Mesothelial cell of epicardium (in vitro differentiated cells): ENCODE measurements at regions not wholly inside any gene's neighbourhood (a gene's known extent, or its start where the extent isn't known, plus 50 kb on each side); places are given as distances from the start of the nearest gene placed in this dataset.

Experiments used
- DNase-seq, 2 experiments: peaks; one replicate each; pipeline ENCODE4 v3.0.0; 2021; ENCODE audit warnings: low spot score in 2 of 2; ENCODE audit not compliant: unreplicated experiment in 2 of 2
- H3K27ac Mint-ChIP-seq: 2 replicates; pipeline ENCODE4 v1.8.0; 2021; ENCODE audit warnings: mixed read lengths
- H3K27me3 Mint-ChIP-seq: 2 replicates; pipeline ENCODE4 v1.8.0; 2021; ENCODE audit warnings: low read depth, mixed read lengths
- H3K36me3 Mint-ChIP-seq: 2 replicates; pipeline ENCODE4 v1.8.0; 2021; ENCODE audit warnings: mixed read lengths
- H3K4me1 Mint-ChIP-seq: 2 replicates; pipeline ENCODE4 v1.8.0; 2021; ENCODE audit warnings: mixed read lengths
- H3K4me3 Mint-ChIP-seq: 2 replicates; pipeline ENCODE4 v1.8.0; 2021; ENCODE audit warnings: mild to moderate bottlenecking, moderate library complexity, mixed read lengths
- H3K9me3 Mint-ChIP-seq: 2 replicates; pipeline ENCODE4 v1.8.0; 2021; ENCODE audit warnings: mixed read lengths
- TF ChIP-seq, protein P1 (sequence below): fragments of 200-600 bp; sonication (generic); IDR thresholded peaks from one replicate; pipeline ENCODE4 v1.5.0; 2021; ENCODE audit warnings: antibody characterized with exemption; ENCODE audit not compliant: unreplicated experiment

- peaks cover 4% of the 10 kb centered on the region for H3K9me3 Mint-ChIP-seq
- H3K27me3 Mint-ChIP-seq: no peaks in the 10 kb centered on the region
- H3K4me3 Mint-ChIP-seq: no peak overlapping the region
- TF ChIP-seq, protein P1, sequence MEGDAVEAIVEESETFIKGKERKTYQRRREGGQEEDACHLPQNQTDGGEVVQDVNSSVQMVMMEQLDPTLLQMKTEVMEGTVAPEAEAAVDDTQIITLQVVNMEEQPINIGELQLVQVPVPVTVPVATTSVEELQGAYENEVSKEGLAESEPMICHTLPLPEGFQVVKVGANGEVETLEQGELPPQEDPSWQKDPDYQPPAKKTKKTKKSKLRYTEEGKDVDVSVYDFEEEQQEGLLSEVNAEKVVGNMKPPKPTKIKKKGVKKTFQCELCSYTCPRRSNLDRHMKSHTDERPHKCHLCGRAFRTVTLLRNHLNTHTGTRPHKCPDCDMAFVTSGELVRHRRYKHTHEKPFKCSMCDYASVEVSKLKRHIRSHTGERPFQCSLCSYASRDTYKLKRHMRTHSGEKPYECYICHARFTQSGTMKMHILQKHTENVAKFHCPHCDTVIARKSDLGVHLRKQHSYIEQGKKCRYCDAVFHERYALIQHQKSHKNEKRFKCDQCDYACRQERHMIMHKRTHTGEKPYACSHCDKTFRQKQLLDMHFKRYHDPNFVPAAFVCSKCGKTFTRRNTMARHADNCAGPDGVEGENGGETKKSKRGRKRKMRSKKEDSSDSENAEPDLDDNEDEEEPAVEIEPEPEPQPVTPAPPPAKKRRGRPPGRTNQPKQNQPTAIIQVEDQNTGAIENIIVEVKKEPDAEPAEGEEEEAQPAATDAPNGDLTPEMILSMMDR: no peak
- no peak for DNase-seq
- no peaks in the 10 kb centered on the region for H3K36me3 Mint-ChIP-seq
- peaks cover 16% of the 10 kb centered on the region for H3K4me1 Mint-ChIP-seq
- no peak overlapping the region for H3K27ac Mint-ChIP-seq
These were observed 1286.2 kb downstream of the SUCLG1 start for GRCh38 chr2:83172841-83173240.

- peaks cover 17% of the 10 kb centered on the region for H3K4me1 Mint-ChIP-seq
- H3K4me3 Mint-ChIP-seq: no peak overlapping the region
- TF ChIP-seq, protein P1: no peak
- no peaks in the 10 kb centered on the region for H3K9me3 Mint-ChIP-seq
- no peaks in the 10 kb centered on the region for H3K27me3 Mint-ChIP-seq
- H3K27ac Mint-ChIP-seq: no peak overlapping the region
- no peaks in the 10 kb centered on the region for H3K36me3 Mint-ChIP-seq
- no peak for DNase-seq
These were observed 1290.7 kb downstream of the SUCLG1 start for GRCh38 chr2:83168377-83168776.

DNA sequence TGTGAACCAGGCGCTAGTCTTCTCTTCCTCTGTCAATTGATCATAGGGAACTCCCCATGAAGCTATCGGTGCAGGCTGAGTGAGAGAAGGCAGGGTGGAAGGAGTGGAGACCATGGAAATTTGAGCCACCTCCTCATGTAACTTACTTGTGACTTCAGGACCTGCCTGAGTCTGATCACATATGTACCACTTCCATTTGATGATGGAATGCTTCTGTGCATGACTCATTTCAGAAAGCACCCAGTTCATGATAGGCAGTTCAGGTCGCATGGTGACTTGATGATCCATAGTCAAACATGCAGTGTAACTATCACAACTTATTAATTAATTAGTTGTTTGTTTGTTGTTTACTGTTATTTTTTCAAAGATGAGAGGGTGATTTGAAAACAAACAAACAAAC lies 1296.7 kb downstream of the SUCLG1 start:
- H3K36me3 Mint-ChIP-seq: no peaks in the 10 kb centered on the region
- H3K27ac Mint-ChIP-seq: no peak overlapping the region
- DNase-seq: no peak
- peaks cover 3% of the 10 kb centered on the region for H3K9me3 Mint-ChIP-seq
- TF ChIP-seq, protein P1: no peak
- H3K4me1 Mint-ChIP-seq: peaks cover 7% of the 10 kb centered on the region
- no peak overlapping the region for H3K4me3 Mint-ChIP-seq
- H3K27me3 Mint-ChIP-seq: no peaks in the 10 kb centered on the region

DNA sequence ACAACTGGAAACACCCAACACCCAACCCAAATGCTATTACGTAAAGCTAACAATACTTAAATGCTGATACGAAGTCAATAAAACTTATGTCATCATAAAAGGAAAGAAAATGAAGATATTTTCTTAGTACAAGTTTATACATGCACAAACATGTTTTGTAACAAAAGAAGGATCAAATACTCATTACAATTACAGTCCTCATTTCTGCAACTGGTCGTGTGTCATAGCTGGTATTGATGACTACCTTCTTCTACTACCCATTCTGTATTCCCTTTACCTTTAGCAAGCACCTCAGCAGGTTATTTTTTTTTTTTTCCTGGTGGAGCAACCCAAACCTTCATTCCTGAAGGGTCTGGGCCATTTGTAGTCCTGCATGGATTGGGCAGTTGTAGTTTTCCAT lies 1298.5 kb downstream of the SUCLG1 start:
- Mint-ChIP-seq H3K27ac (no peak overlapping the region), H3K27me3 (no peaks in the 10 kb centered on the region), H3K4me3 (no peak overlapping the region), H3K4me1 (peaks cover 7% of the 10 kb centered on the region), H3K9me3 (peaks cover 19% of the 10 kb centered on the region), H3K36me3 (no peaks in the 10 kb centered on the region)
- TF ChIP-seq, protein P1: no peak
- no peak for DNase-seq

GRCh38 chr2:83155826-83156225 lies 1303.3 kb downstream of the SUCLG1 start:
- Mint-ChIP-seq H3K9me3 (peaks cover 17% of the 10 kb centered on the region), H3K36me3 (no peaks in the 10 kb centered on the region), H3K4me1 (peaks cover 7% of the 10 kb centered on the region), H3K4me3 (no peak overlapping the region), H3K27me3 (no peaks in the 10 kb centered on the region), H3K27ac (no peak overlapping the region)
- TF ChIP-seq, protein P1: no peak
- DNase-seq: no peak

DNA sequence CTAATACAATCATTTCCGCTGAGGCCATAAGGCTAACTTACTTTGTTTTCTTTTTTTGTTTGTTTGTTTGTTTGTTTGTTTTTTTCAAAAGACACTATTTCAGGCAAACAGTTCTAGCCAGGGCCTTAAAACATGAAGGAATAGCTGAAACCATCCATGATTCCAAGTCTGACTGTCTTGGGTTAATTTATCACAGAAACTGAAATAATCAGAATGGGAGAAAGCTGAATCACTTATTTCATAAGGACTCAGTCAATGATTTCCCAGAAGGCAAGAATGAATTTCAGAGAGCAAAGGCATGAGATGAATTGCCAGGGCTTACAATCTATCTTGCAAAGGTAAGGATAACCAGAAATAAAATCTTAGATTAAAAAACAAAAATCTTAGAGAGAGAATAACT lies 1315.1 kb downstream of the SUCLG1 start:
- TF ChIP-seq, protein P1: no peak
- Mint-ChIP-seq H3K27ac (no peak overlapping the region), H3K9me3 (no peaks in the 10 kb centered on the region), H3K36me3 (no peaks in the 10 kb centered on the region), H3K4me3 (no peak overlapping the region), H3K4me1 (no peaks in the 10 kb centered on the region), H3K27me3 (no peaks in the 10 kb centered on the region)
- no peak for DNase-seq
